Suppressor macrophage (primary cell): ENCODE measurements at regions not wholly inside any gene's neighbourhood (a gene's known extent, or its start where the extent isn't known, plus 50 kb on each side); places are given as distances from the start of the nearest gene placed in this dataset.

Experiments used
- DNase-seq, 4 experiments: peaks; one replicate each; pipeline ENCODE4 v3.0.0-alpha.2; 2020 to 2022

- DNase-seq: no peak
Measured at GRCh38 chr7:28231176-28231575, 50.6 kb upstream of the JAZF1 start.

GRCh38 chr7:28236560-28236959, 56.0 kb upstream of the JAZF1 start:
- DNase-seq: no peak

- DNase-seq: peak in 2 of 4 experiments; percentile 66 to 69
Measured at GRCh38 chr7:28237363-28237762, 56.8 kb upstream of the JAZF1 start.

- peak; percentile 33 to 74 (median 68) for DNase-seq
Measured at GRCh38 chr7:28239823-28240204, 59.2 kb upstream of the JAZF1 start.

- peak in 2 of 4 experiments; percentile 25 to 40 for DNase-seq
Measured at GRCh38 chr7:28240481-28240880, 59.9 kb upstream of the JAZF1 start.

DNA sequence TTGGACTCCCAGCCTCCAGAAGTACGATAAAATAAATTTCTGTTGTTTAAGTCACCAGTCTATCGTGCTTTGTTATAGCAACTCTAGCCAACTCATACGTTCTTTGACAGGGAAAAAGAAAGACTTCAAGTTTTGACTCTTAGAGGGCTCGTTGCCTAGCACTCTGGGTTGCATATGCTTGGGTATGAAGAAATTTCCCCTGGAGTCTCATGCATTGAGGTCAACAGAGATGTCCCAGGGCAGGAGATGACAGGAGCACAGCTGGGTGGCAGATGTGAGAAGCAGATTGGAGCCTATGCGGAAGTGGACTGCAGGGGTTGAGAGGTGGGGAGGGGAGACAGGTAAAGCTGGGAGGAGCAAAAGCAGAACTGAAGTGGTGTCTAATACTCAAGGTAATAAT, 63.3 kb upstream of the JAZF1 start:
- no peak for DNase-seq

- DNase-seq: peak in 2 of 4 experiments; percentile 27 to 51
Measured at GRCh38 chr7:28245123-28245878, 64.7 kb upstream of the JAZF1 start.

- DNase-seq: no peak
Measured at GRCh38 chr7:28246921-28247461, 66.4 kb upstream of the JAZF1 start.

- DNase-seq: no peak
Measured at GRCh38 chr7:28258240-28258639, 77.6 kb upstream of the JAZF1 start.

DNA sequence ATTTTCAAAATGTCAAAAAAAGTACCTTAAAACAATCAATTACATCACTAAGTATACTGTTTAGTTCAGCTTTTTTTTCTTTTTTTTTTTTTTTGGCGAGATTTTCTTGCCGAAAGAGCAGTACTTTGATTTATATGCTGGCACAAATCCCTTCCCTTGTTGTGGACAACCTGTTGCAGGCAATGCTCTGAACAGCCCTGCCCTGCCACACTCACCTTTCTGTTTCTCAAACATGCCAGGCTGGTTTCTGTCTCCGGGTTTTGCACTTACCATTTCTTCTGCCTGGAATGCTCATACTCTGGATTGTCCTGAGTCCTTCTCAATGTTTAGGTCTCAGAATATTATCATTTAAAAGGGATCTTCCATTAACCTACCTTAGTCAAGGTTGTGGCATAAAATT, 80.4 kb upstream of the JAZF1 start:
- no peak for DNase-seq

DNA sequence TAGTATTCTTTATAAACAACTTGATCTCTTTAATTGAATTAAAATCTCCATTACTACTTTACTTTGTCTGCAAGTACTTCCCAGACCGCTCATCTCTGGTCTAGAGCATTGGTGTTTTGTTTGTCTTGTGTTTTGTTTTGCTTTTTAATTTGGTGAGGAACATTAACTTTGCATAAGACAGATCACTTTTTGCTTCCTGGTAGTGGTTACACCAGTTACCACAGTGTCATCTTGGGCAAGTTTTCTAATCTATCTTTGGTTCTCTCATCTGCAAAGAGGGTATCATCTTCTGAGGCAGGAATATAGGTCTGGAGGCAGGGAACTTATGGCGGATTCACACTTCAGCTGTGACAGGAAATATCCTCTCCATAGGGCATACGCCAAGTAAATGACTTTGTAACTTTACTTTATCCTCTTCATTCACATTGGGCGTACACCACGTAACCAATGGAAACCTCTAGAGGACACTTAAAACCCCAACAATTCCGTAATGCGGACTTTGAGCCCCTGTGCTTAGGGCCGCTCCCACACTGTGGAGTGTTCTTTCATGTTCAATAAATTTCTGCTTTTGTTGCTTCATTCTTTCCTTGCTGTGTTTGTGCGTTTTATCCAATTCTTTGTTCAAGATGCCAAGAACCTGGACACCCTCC, 83.2 kb upstream of the JAZF1 start:
- no peak for DNase-seq

DNA sequence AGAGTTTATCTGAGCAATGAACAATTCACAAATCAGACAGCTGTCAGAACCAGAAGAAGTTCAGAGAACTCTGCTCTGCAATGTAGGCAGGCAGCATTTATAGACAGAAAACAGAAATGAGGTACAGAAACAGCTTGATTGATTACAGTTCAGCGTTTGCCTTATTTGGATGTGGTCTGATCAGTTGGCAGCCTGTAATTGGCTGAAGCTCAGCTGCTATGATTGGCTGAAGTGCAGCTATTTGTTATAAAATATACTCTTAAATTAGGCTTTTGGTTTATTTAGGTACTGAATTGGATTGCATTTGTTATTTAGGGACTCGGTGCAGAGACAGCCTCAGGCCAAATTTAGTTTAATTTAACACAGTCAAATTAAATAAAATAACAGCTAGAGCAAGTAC, 85.8 kb upstream of the JAZF1 start:
- DNase-seq: no peak

GRCh38 chr7:28267012-28267411, 86.4 kb upstream of the JAZF1 start:
- DNase-seq: no peak

GRCh38 chr7:28269700-28270361, 89.2 kb upstream of the JAZF1 start:
- peak; percentile 19 to 55 (median 42) for DNase-seq

GRCh38 chr7:28270536-28270935, 89.9 kb upstream of the JAZF1 start:
- DNase-seq: no peak

GRCh38 chr7:28272461-28272877, 91.9 kb upstream of the JAZF1 start:
- peak; percentile 62 to 80 (median 70) for DNase-seq

- peak in 1 of 4 experiments; percentile 3 for DNase-seq
Measured at GRCh38 chr7:28276298-28276697, 95.7 kb upstream of the JAZF1 start.

DNA sequence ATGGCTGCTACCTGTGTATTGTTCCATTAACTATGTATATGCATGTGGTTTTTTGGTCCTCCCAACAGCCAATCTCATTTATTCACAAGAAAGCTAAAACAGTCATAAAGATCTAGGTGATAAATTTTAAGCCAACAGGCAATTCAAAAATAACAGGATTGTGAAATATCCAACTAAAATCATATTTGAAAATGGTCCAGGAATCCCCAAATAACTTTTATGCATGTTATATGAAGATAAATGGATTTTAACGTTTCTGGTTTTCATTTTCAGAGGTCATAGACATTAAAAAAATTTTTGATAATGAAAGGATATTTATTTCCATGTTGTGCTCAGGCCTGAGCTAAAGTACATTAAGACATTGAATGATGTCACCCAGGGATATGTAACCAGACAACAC, 96.8 kb upstream of the JAZF1 start:
- no peak for DNase-seq

GRCh38 chr7:28277958-28278357, 97.4 kb upstream of the JAZF1 start:
- DNase-seq: no peak

GRCh38 chr7:28280516-28280915, 99.9 kb upstream of the JAZF1 start:
- no peak for DNase-seq

DNA sequence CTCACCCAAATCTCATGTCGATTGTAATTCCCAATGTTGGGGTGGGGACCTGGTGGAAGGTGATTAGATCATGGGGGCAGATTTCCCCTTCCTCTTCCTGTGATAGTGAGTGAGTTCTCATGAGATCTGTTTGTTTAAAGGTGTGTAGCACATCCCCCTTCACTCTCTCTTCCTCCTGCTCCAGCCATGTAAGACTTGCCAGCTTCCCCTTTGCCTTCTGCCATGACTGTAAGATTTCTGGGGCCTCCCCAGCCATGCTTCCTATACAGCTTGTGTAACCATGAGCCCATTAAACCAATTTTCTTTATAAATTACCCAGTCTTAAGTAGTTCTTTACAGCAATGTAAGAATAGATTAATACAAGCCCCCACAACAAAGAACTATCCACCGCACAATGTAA, 109.9 kb upstream of the JAZF1 start:
- peak in 3 of 4 experiments; percentile 25 to 33 (median 27) for DNase-seq

GRCh38 chr7:28291559-28291958, 111.0 kb upstream of the JAZF1 start:
- no peak for DNase-seq

DNA sequence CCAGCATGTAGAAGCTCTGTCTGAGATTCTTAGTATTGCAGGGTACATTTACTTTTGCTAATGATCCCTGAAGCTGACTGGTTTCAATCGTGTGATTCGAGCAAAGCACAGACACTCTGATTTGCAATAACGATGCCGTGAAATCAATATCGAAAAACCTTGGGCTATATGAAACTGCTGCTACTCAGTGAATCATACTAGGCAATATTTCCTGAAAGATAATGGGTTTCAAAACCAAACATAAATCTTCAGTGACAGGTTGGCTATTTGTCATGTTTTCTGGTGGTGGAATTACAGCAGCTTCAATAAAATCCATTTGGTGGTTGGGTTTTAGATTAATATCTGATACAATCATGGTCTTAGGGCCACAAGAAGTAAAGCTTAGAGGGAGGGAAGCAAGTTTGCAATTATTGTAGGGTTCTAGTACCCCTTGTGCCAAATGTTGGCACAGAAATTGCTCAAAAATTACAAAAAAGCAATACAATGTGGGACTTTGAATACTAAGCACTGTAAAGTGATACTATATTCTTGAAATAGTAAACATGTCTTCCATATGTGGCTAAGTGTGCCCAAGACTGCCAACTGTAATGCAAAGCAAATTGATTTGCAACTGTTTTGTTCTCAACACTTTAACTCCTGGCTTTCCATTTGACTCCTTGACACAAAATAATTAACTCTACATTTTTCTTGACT, 112.4 kb upstream of the JAZF1 start:
- no peak for DNase-seq
